ENCODE measurements at regions not wholly inside any gene's neighbourhood (a gene's known extent, or its start where the extent isn't known, plus 50 kb on each side); places are given as distances from the start of the nearest gene placed in this dataset.
"Not testable (repeated sequence)": the region's sequence is repeated elsewhere in the genome, so short reads cannot be mapped to it uniquely, and the experiment has no call there.

DNA sequence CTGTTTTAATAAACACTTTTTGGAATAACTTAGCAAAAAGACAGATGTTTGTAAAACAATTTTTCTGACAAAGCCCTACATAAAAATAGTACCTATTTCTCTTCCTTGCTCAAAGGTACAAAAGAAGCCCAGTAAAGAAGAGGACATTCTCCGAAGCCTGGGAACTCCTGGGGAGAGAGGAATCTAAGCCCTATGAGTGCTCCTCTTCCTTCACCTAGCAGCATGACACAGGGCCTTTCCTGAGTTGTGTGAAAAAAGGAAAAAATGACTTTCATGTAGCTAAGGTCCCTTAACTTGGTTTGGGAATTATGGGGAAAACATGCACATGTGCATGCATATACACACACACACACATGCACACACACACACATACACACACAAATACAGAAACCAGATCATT lies 586.9 kb downstream of the TMA16 start:
- Histone ChIP-seq H3K4me1 (no peaks in the 10 kb centered on the region), H3K27me3 (no peaks in the 10 kb centered on the region), H3K36me3 (no peaks in the 10 kb centered on the region), H3K9me3 (peaks cover 4% of the 10 kb centered on the region), H3K27ac (no peak overlapping the region), H3K4me3 (no peak overlapping the region)
- no peak for DNase-seq (ENCODE audit: low spot score in 2 of 2)
- TF ChIP-seq EP300 (IDR thresholded peaks at IDR 0.05) (no peak), POLR2A (IDR thresholded peaks at IDR 0.05) (no peak), CTCF (IDR thresholded peaks at IDR 0.05) (no peak), POLR2AphosphoS5 (IDR thresholded peaks at IDR 0.05) (no peak)
- WGBS = 78% methylated on average over 1 of the region's 1 CpG

- no peak for TF ChIP-seq EP300 (IDR thresholded peaks at IDR 0.05)
- no peak for TF ChIP-seq POLR2AphosphoS5 (IDR thresholded peaks at IDR 0.05)
- no peak for TF ChIP-seq POLR2A (IDR thresholded peaks at IDR 0.05)
- TF ChIP-seq CTCF (IDR thresholded peaks at IDR 0.05) = no peak
- Histone ChIP-seq H3K4me1 (no peaks in the 10 kb centered on the region), H3K27me3 (no peaks in the 10 kb centered on the region), H3K9me3 (peaks cover 4% of the 10 kb centered on the region), H3K36me3 (no peaks in the 10 kb centered on the region), H3K27ac (no peak overlapping the region), H3K4me3 (no peak overlapping the region)
- DNase-seq (ENCODE audit: low spot score in 2 of 2) = no peak
- WGBS = 84% methylated on average over 2 of the region's 2 CpGs
Observed at GRCh38 chr4:164081801-164082200, 587.3 kb downstream of the TMA16 start.

DNA sequence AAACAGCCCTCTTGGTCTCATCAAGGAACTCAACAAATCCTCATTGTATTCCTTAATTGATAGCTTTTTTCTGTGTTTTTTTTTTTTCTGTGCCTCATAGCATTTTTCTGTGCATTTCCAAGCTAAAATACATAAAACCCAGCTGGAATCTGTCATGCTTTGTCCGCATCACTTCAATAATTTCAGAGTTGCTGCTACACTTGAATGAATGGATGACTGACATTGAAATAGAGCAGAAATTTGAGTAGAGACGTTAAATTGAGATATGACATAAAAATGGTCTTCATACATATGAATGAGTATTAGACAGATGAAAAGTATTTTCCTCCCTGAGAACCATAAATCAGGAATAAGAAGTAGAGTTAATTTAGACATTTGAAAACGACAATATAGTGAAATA lies 593.2 kb downstream of the TMA16 start:
- Histone ChIP-seq H3K4me1 (no peaks in the 10 kb centered on the region), H3K9me3 (no peaks in the 10 kb centered on the region), H3K27ac (no peak overlapping the region), H3K4me3 (no peak overlapping the region), H3K27me3 (no peaks in the 10 kb centered on the region), H3K36me3 (no peaks in the 10 kb centered on the region)
- DNase-seq (ENCODE audit: low spot score in 2 of 2) = no peak
- TF ChIP-seq CTCF (IDR thresholded peaks at IDR 0.05) (no peak), POLR2AphosphoS5 (IDR thresholded peaks at IDR 0.05) (no peak), EP300 (IDR thresholded peaks at IDR 0.05) (no peak), POLR2A (IDR thresholded peaks at IDR 0.05) (no peak)
- 82% methylated on average over 3 of the region's 3 CpGs for WGBS

DNA sequence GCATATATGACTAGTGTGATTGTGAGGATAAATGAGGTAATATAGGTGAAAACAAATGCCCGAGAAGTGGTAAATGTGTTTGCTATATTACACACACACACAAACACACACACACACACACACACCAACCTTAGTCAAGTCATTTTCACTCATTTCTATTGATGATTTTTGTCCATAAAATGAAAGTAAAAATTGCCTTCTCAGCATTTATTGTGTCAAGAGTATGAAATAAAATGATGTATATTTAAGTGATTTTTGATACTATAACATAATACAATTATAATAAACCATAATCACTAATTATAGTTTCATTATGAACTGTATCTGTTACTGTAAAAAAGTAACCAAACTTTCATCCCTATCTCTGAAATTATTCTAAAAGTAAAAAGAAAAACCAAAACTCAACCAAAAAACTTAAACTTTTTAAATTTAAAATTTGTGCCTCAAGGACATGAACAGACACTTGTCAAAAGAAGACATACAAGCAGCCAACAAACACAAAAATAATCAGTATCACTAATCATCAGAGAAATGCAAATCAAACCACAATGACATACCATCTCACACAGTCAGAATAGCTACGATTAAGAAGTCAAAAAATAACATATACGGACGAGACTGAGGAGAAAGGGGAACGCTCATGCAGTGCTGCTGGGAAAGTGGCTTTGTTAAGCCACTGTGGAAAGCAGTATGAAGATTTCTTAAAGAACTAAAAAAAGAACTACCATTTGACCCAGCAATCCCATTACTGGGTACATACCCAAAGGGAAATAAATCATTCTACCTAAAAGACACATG lies 601.0 kb downstream of the TMA16 start:
- no peak for TF ChIP-seq CTCF (IDR thresholded peaks at IDR 0.05)
- TF ChIP-seq POLR2A (IDR thresholded peaks at IDR 0.05) = no peak
- no peak for TF ChIP-seq POLR2AphosphoS5 (IDR thresholded peaks at IDR 0.05)
- TF ChIP-seq EP300 (IDR thresholded peaks at IDR 0.05) = no peak
- Histone ChIP-seq H3K4me3 (no peak overlapping the region), H3K36me3 (no peaks in the 10 kb centered on the region), H3K27ac (no peak overlapping the region), H3K4me1 (no peaks in the 10 kb centered on the region), H3K27me3 (no peaks in the 10 kb centered on the region), H3K9me3 (no peaks in the 10 kb centered on the region)
- no peak for DNase-seq (ENCODE audit: low spot score in 2 of 2)
- 75% methylated on average over 5 of the region's 5 CpGs for WGBS

DNA sequence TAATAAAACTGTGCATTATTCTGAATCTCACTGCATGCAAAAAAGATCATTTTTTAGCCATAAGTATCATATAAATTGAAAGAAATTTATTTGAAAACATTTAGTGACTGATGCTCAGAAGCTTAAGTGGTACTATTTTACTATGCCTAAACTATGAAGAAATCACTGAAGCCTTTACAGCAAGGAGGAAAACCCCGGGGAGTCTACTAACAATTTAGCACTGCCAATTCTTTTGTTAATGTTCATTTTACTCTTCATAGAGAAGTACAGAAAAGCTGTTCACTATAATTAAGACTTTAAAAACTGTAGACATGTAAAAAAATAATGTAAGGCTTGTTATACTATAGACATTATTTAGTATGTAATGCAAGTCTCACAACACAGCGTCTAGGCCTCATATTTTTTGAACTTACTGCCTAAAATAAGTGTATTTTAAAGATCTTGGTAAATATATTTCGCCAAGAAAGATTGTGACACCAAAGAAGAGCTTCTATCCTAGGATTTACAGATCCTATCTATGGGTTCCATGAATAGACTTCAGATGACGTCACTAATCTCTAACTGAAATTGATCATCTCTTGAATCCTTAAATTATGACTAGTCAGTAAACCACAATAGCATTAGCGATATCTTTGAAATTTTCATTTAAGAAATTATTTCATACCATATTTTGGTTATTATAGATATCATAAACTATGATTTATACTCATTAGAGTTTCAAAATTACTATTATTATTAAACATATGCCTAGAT lies 602.5 kb downstream of the TMA16 start:
- H3K27ac ChIP-seq = no peak overlapping the region
- no peaks in the 10 kb centered on the region for H3K27me3 ChIP-seq
- WGBS = 78% methylated on average over 5 of the region's 5 CpGs
- no peak for DNase-seq (ENCODE audit: low spot score in 2 of 2)
- H3K4me1 ChIP-seq = no peaks in the 10 kb centered on the region
- TF ChIP-seq EP300 (IDR thresholded peaks at IDR 0.05) (no peak), CTCF (IDR thresholded peaks at IDR 0.05) (no peak), POLR2A (IDR thresholded peaks at IDR 0.05) (no peak)
- H3K36me3 ChIP-seq = no peaks in the 10 kb centered on the region
- H3K9me3 ChIP-seq = no peaks in the 10 kb centered on the region
- no peak overlapping the region for H3K4me3 ChIP-seq

DNA sequence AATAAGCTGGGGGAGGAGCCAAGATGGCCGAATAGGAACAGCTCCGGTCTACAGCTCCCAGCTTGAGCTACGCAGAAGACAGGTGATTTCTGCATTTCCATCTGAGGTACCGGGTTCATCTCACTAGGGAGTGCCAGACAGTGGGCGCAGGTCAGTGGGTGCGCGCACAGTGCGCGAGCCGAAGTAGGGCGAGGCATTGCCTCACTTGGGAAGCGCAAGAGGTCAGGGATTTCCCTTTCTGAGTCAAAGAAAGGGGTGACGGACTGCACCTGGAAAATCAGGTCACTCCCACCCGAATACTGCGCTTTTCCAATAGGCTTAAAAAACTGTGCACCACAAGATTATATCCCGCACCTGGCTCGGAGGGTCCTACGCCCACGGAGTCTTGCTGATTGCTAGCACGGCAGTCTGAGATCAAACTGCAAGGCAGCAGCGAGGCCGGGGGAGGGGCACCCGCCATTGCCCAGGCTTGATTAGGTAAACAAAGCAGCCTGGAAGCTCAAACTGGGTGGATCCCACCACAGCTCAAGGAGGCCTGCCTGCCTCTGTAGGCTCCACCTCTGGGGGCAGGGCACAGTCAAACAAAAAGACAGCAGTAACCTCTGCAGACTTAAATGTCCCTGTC lies 606.4 kb downstream of the TMA16 start:
- H3K4me3 ChIP-seq; H3K4me1 ChIP-seq; DNase-seq (ENCODE audit: low spot score in 2 of 2); H3K27ac ChIP-seq; H3K9me3 ChIP-seq; H3K36me3 ChIP-seq; H3K27me3 ChIP-seq: not testable (repeated sequence)
- WGBS = 98% methylated on average over 12 of the region's 23 CpGs

Measured in suprapubic skin (tissue), 4 donors.